NCI-H1417 (cell line): ENCODE measurements at regions not wholly inside any gene's neighbourhood (a gene's known extent, or its start where the extent isn't known, plus 50 kb on each side); places are given as distances from the start of the nearest gene placed in this dataset.

Experiments
- DNase-seq, 3 experiments: peaks; one replicate each; lab custom pipeline; 2025; lab: John Stamatoyannopoulos, UW

GRCh38 chr19:30083125-30083681, 141.2 kb downstream of the URI1 start:
- no peak for DNase-seq

GRCh38 chr19:30083701-30084156, 141.7 kb downstream of the URI1 start:
- DNase-seq = no peak

- no peak for DNase-seq
Measured at GRCh38 chr19:30084390-30084819, 142.4 kb downstream of the URI1 start.

- DNase-seq = no peak
Measured at GRCh38 chr19:30085394-30085793, 143.4 kb downstream of the URI1 start.

- no peak for DNase-seq
Measured at GRCh38 chr19:30086220-30086619, 144.2 kb downstream of the URI1 start.

- DNase-seq = no peak
Measured at GRCh38 chr19:30086916-30087315, 144.9 kb downstream of the URI1 start.

- DNase-seq = no peak
Measured at GRCh38 chr19:30087381-30088138, 145.5 kb downstream of the URI1 start.

- no peak for DNase-seq
Measured at GRCh38 chr19:30088567-30088966, 146.5 kb downstream of the URI1 start.

GRCh38 chr19:30089086-30089665, 147.1 kb downstream of the URI1 start:
- no peak for DNase-seq

GRCh38 chr19:30090476-30090875, 148.4 kb downstream of the URI1 start:
- no peak for DNase-seq

- no peak for DNase-seq
Measured at GRCh38 chr19:30090963-30091362, 148.9 kb downstream of the URI1 start.

GRCh38 chr19:30091456-30091855, 149.4 kb downstream of the URI1 start:
- no peak for DNase-seq

- no peak for DNase-seq
Measured at GRCh38 chr19:30091856-30092255, 149.8 kb downstream of the URI1 start.

GRCh38 chr19:30092721-30093569, 150.9 kb downstream of the URI1 start:
- no peak for DNase-seq

GRCh38 chr19:30093966-30094755, 152.1 kb downstream of the URI1 start:
- DNase-seq = no peak

- DNase-seq = no peak
Measured at GRCh38 chr19:30094756-30095140, 152.7 kb downstream of the URI1 start.

GRCh38 chr19:30095171-30095570, 153.1 kb downstream of the URI1 start:
- no peak for DNase-seq

- DNase-seq = no peak
Measured at GRCh38 chr19:30096596-30097370, 154.7 kb downstream of the URI1 start.

- DNase-seq = no peak
Measured at GRCh38 chr19:30097746-30098280, 155.8 kb downstream of the URI1 start.

- no peak for DNase-seq
Measured at GRCh38 chr19:30102239-30102638, 160.2 kb downstream of the URI1 start.

- DNase-seq = no peak
Measured at GRCh38 chr19:30102666-30103065, 160.6 kb downstream of the URI1 start.
